ENCODE measurements at regions not wholly inside any gene's neighbourhood (a gene's known extent, or its start where the extent isn't known, plus 50 kb on each side); places are given as distances from the start of the nearest gene placed in this dataset.

- H3K27me3 ChIP-seq (ENCODE audit: control insufficient read depth in 1 of 2, insufficient read depth in 2 of 2, low read length in 2 of 2) = peaks cover 0 to 2% of the 10 kb centered on the region in 2 donors
- H3K27ac ChIP-seq (ENCODE audit: low read depth in 2 of 2, low read length in 1 of 2) = no peak overlapping the region
- H3K4me1 ChIP-seq (ENCODE audit: control insufficient read depth in 2 of 2, insufficient read depth in 2 of 2, low read length in 1 of 2) = peaks cover 0 to 4% of the 10 kb centered on the region in 2 donors
- no peaks in the 10 kb centered on the region for H3K9me3 ChIP-seq (ENCODE audit: control insufficient read depth in 2 of 2, insufficient read depth in 1 of 2, low read depth in 1 of 2, low read length in 1 of 2)
- 85 to 93% methylated on average over 7 of the region's 7 CpGs for WGBS, 2 donors
- H3K36me3 ChIP-seq (ENCODE audit: control insufficient read depth in 2 of 2, insufficient read depth in 2 of 2, low read length in 1 of 2) = no peaks in the 10 kb centered on the region
- H3K4me3 ChIP-seq (ENCODE audit: low read depth in 1 of 2, low read length in 2 of 2) = no peak overlapping the region
These were observed 68.7 kb downstream of the MAP10 start for GRCh38 chr1:232873931-232874330.

- no peaks in the 10 kb centered on the region for H3K36me3 ChIP-seq (ENCODE audit: control insufficient read depth in 2 of 2, insufficient read depth in 2 of 2, low read length in 1 of 2)
- no peak overlapping the region for H3K4me3 ChIP-seq (ENCODE audit: low read depth in 1 of 2, low read length in 2 of 2)
- H3K4me1 ChIP-seq (ENCODE audit: control insufficient read depth in 2 of 2, insufficient read depth in 2 of 2, low read length in 1 of 2) = peaks cover 0 to 4% of the 10 kb centered on the region in 2 donors
- 69 to 70% methylated on average over 5 of the region's 5 CpGs for WGBS, 2 donors
- H3K27ac ChIP-seq (ENCODE audit: low read depth in 2 of 2, low read length in 1 of 2) = no peak overlapping the region
- H3K27me3 ChIP-seq (ENCODE audit: control insufficient read depth in 1 of 2, insufficient read depth in 2 of 2, low read length in 2 of 2) = peaks cover 0 to 2% of the 10 kb centered on the region in 2 donors
- H3K9me3 ChIP-seq (ENCODE audit: control insufficient read depth in 2 of 2, insufficient read depth in 1 of 2, low read depth in 1 of 2, low read length in 1 of 2) = no peaks in the 10 kb centered on the region
These were observed 70.3 kb downstream of the MAP10 start for GRCh38 chr1:232875536-232875935.

DNA sequence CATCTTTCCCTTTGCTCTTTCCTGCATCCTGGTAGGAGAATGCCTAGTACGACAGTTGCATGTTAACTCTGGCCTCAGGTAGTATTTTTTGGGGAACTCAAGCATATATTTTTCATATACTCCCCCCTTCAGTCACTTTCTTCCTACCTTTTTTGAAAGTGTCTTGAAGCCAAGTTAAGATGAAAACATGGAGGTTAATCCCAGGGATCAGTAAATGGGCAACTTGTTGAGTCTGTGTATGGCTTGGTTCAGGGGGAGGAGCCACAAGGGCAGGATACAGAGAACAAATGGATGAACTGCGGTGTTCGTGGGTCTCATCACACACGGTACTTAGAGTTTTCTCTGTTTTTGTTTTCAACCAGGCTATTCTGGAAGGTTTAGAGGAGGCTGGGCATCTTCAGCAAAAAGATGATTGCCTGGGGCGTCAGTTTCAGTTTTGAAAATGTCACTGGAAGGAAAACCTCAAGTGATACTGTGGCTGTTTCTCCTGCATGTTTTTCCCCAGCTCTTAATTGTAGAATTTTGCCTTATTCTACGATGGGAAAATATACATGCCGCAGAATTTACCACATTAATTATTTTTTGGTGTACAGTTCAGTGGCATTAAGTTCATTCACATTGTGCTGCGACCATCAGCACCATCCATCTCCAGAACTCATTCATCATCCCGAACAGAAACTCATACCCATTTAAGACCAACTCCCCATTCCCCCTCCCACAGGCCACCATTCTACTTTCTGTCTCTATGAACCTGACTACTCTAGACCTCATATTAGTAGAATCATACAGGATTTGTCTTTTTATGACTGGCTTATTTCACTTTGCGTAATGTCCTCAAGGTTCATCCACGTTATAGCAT is 71.5 kb downstream of the MAP10 start:
- H3K9me3 ChIP-seq (ENCODE audit: control insufficient read depth in 2 of 2, insufficient read depth in 1 of 2, low read depth in 1 of 2, low read length in 1 of 2) = no peaks in the 10 kb centered on the region
- peaks cover 0 to 2% of the 10 kb centered on the region in 2 donors for H3K27me3 ChIP-seq (ENCODE audit: control insufficient read depth in 1 of 2, insufficient read depth in 2 of 2, low read length in 2 of 2)
- H3K36me3 ChIP-seq (ENCODE audit: control insufficient read depth in 2 of 2, insufficient read depth in 2 of 2, low read length in 1 of 2) = no peaks in the 10 kb centered on the region
- H3K4me1 ChIP-seq (ENCODE audit: control insufficient read depth in 2 of 2, insufficient read depth in 2 of 2, low read length in 1 of 2) = peaks cover 0 to 4% of the 10 kb centered on the region in 2 donors
- WGBS, 2 donors = 85 to 92% methylated on average over 11 of the region's 11 CpGs
- no peak overlapping the region for H3K27ac ChIP-seq (ENCODE audit: low read depth in 2 of 2, low read length in 1 of 2)
- no peak overlapping the region for H3K4me3 ChIP-seq (ENCODE audit: low read depth in 1 of 2, low read length in 2 of 2)

GRCh38 chr1:232877365-232878028 is 72.3 kb downstream of the MAP10 start:
- Histone ChIP-seq H3K27me3 (ENCODE audit: control insufficient read depth in 1 of 2, insufficient read depth in 2 of 2, low read length in 2 of 2) (peaks cover 0 to 4% of the 10 kb centered on the region in 2 donors), H3K4me3 (ENCODE audit: low read depth in 1 of 2, low read length in 2 of 2) (no peak overlapping the region), H3K4me1 (ENCODE audit: control insufficient read depth in 2 of 2, insufficient read depth in 2 of 2, low read length in 1 of 2) (peaks cover 0 to 4% of the 10 kb centered on the region in 2 donors), H3K9me3 (ENCODE audit: control insufficient read depth in 2 of 2, insufficient read depth in 1 of 2, low read depth in 1 of 2, low read length in 1 of 2) (no peaks in the 10 kb centered on the region), H3K27ac (ENCODE audit: low read depth in 2 of 2, low read length in 1 of 2) (no peak overlapping the region), H3K36me3 (ENCODE audit: control insufficient read depth in 2 of 2, insufficient read depth in 2 of 2, low read length in 1 of 2) (no peaks in the 10 kb centered on the region)
- 75 to 81% methylated on average over 10 of the region's 10 CpGs for WGBS, 2 donors

GRCh38 chr1:232878086-232878485 is 72.3 kb upstream of the NTPCR start:
- no peaks in the 10 kb centered on the region for H3K9me3 ChIP-seq (ENCODE audit: control insufficient read depth in 2 of 2, insufficient read depth in 1 of 2, low read depth in 1 of 2, low read length in 1 of 2)
- H3K36me3 ChIP-seq (ENCODE audit: control insufficient read depth in 2 of 2, insufficient read depth in 2 of 2, low read length in 1 of 2) = no peaks in the 10 kb centered on the region
- WGBS, 2 donors = 80 to 92% methylated on average over 2 of the region's 2 CpGs
- H3K4me3 ChIP-seq (ENCODE audit: low read depth in 1 of 2, low read length in 2 of 2) = no peak overlapping the region
- peaks cover 0 to 4% of the 10 kb centered on the region in 2 donors for H3K4me1 ChIP-seq (ENCODE audit: control insufficient read depth in 2 of 2, insufficient read depth in 2 of 2, low read length in 1 of 2)
- H3K27ac ChIP-seq (ENCODE audit: low read depth in 2 of 2, low read length in 1 of 2) = no peak overlapping the region
- H3K27me3 ChIP-seq (ENCODE audit: control insufficient read depth in 1 of 2, insufficient read depth in 2 of 2, low read length in 2 of 2) = peaks cover 0 to 5% of the 10 kb centered on the region in 2 donors

- no peaks in the 10 kb centered on the region for H3K9me3 ChIP-seq (ENCODE audit: control insufficient read depth in 2 of 2, insufficient read depth in 1 of 2, low read depth in 1 of 2, low read length in 1 of 2)
- 69 to 82% methylated on average over 3 of the region's 3 CpGs for WGBS, 2 donors
- H3K36me3 ChIP-seq (ENCODE audit: control insufficient read depth in 2 of 2, insufficient read depth in 2 of 2, low read length in 1 of 2) = no peaks in the 10 kb centered on the region
- no peak overlapping the region for H3K27ac ChIP-seq (ENCODE audit: low read depth in 2 of 2, low read length in 1 of 2)
- H3K4me1 ChIP-seq (ENCODE audit: control insufficient read depth in 2 of 2, insufficient read depth in 2 of 2, low read length in 1 of 2) = no peaks in the 10 kb centered on the region
- peaks cover 0 to 5% of the 10 kb centered on the region in 2 donors for H3K27me3 ChIP-seq (ENCODE audit: control insufficient read depth in 1 of 2, insufficient read depth in 2 of 2, low read length in 2 of 2)
- no peak overlapping the region for H3K4me3 ChIP-seq (ENCODE audit: low read depth in 1 of 2, low read length in 2 of 2)
These were observed 70.1 kb upstream of the NTPCR start for GRCh38 chr1:232880354-232880753.

DNA sequence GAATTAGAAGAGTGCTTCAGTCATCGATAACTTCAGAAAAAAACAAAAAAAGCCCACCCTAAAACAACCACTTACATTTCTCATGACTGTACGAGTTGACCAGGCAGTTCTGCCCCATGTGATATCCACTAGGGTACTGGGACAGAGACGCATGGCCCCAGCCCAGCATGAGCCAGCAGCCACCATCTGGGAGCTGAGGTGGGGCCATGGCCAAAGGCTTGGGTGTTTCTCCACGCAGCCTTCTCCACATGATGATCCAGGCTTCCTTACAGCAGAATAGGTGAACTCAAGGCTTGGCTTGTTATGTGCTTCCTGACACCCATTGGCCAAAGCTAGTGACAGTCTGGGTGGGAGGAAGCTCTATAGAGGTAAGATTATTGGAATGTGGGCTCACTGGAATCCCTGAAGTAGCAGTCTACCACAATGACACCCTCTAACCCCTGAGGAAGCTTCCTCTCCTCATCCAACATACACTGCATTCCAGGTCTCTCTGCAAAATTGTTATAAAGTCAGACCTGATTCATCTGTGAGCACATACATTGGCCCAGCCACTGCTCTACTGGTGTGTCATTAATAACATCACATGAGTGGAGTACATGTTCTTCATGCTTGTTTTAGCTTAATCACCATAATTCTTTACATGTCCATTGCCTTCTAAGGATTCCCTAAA is 66.3 kb upstream of the NTPCR start:
- WGBS, 2 donors = 64 to 76% methylated on average over 4 of the region's 4 CpGs

GRCh38 chr1:232886271-232886670 is 64.1 kb upstream of the NTPCR start:
- WGBS, 2 donors = 36 to 50% methylated on average over 2 of the region's 2 CpGs
- peaks cover 0 to 3% of the 10 kb centered on the region in 2 donors for H3K27me3 ChIP-seq (ENCODE audit: control insufficient read depth in 1 of 2, insufficient read depth in 2 of 2, low read length in 2 of 2)
- H3K4me3 ChIP-seq (ENCODE audit: low read depth in 1 of 2, low read length in 2 of 2) = no peak overlapping the region
- peak overlapping the region in 1 of 2 donors; percentile 42 for H3K27ac ChIP-seq (ENCODE audit: low read depth in 2 of 2, low read length in 1 of 2)
- no peaks in the 10 kb centered on the region for H3K9me3 ChIP-seq (ENCODE audit: control insufficient read depth in 2 of 2, insufficient read depth in 1 of 2, low read depth in 1 of 2, low read length in 1 of 2)
- H3K4me1 ChIP-seq (ENCODE audit: control insufficient read depth in 2 of 2, insufficient read depth in 2 of 2, low read length in 1 of 2) = peaks cover 0 to 2% of the 10 kb centered on the region in 2 donors
- no peaks in the 10 kb centered on the region for H3K36me3 ChIP-seq (ENCODE audit: control insufficient read depth in 2 of 2, insufficient read depth in 2 of 2, low read length in 1 of 2)

More for the DNA sequence above, 66.3 kb upstream of the NTPCR start:
- peaks cover 0 to 2% of the 10 kb centered on the region in 2 donors for H3K4me1 ChIP-seq (ENCODE audit: control insufficient read depth in 2 of 2, insufficient read depth in 2 of 2, low read length in 1 of 2)
- H3K27ac ChIP-seq (ENCODE audit: low read depth in 2 of 2, low read length in 1 of 2) = no peak overlapping the region
- no peak overlapping the region for H3K4me3 ChIP-seq (ENCODE audit: low read depth in 1 of 2, low read length in 2 of 2)
- H3K36me3 ChIP-seq (ENCODE audit: control insufficient read depth in 2 of 2, insufficient read depth in 2 of 2, low read length in 1 of 2) = no peaks in the 10 kb centered on the region
- no peaks in the 10 kb centered on the region for H3K9me3 ChIP-seq (ENCODE audit: control insufficient read depth in 2 of 2, insufficient read depth in 1 of 2, low read depth in 1 of 2, low read length in 1 of 2)
- H3K27me3 ChIP-seq (ENCODE audit: control insufficient read depth in 1 of 2, insufficient read depth in 2 of 2, low read length in 2 of 2) = peaks cover 0 to 3% of the 10 kb centered on the region in 2 donors

- peaks cover 0 to 6% of the 10 kb centered on the region in 2 donors for H3K9me3 ChIP-seq (ENCODE audit: control insufficient read depth in 2 of 2, insufficient read depth in 1 of 2, low read depth in 1 of 2, low read length in 1 of 2)
- no peaks in the 10 kb centered on the region for H3K27me3 ChIP-seq (ENCODE audit: control insufficient read depth in 1 of 2, insufficient read depth in 2 of 2, low read length in 2 of 2)
- no peak overlapping the region for H3K4me3 ChIP-seq (ENCODE audit: low read depth in 1 of 2, low read length in 2 of 2)
- H3K36me3 ChIP-seq (ENCODE audit: control insufficient read depth in 2 of 2, insufficient read depth in 2 of 2, low read length in 1 of 2) = peaks cover 0 to 2% of the 10 kb centered on the region in 2 donors
- H3K4me1 ChIP-seq (ENCODE audit: control insufficient read depth in 2 of 2, insufficient read depth in 2 of 2, low read length in 1 of 2) = peaks cover 0 to 2% of the 10 kb centered on the region in 2 donors
- H3K27ac ChIP-seq (ENCODE audit: low read depth in 2 of 2, low read length in 1 of 2) = no peak overlapping the region
- WGBS, 2 donors = 89 to 90% methylated on average over 5 of the region's 5 CpGs
These were observed 60.0 kb upstream of the NTPCR start for GRCh38 chr1:232890340-232890943.

Data from esophagus (tissue), 2 donors.